ENCODE measurements at regions not wholly inside any gene's neighbourhood (a gene's known extent, or its start where the extent isn't known, plus 50 kb on each side); places are given as distances from the start of the nearest gene placed in this dataset.
"Not testable (repeated sequence)": the region's sequence is repeated elsewhere in the genome, so short reads cannot be mapped to it uniquely, and the experiment has no call there.

- not testable (repeated sequence) for TF ChIP-seq BHLHE40 (IDR thresholded peaks at IDR 0.05; ENCODE audit: borderline replicate concordance); ELF4 (IDR thresholded peaks at IDR 0.05); SP1 (IDR thresholded peaks at IDR 0.05); CTBP1 (IDR thresholded peaks at IDR 0.05; ENCODE audit: borderline replicate concordance); NFRKB (IDR thresholded peaks at IDR 0.05); FOXK2 (IDR thresholded peaks at IDR 0.05); HDGF (IDR thresholded peaks at IDR 0.05; ENCODE audit: borderline replicate concordance); ARNT (IDR thresholded peaks at IDR 0.05); SUZ12 (IDR thresholded peaks at IDR 0.05); FOXM1 (IDR thresholded peaks at IDR 0.05; ENCODE audit: borderline replicate concordance); L3MBTL2 (conservative IDR thresholded peaks at IDR 0.05)
Observed at GRCh38 chr15:77875066-77875721, 202.3 kb downstream of the TBC1D2B start.

All from HEK293T (cell line).